CD4-positive, alpha-beta T cell (primary cell): ENCODE measurements at regions not wholly inside any gene's neighbourhood (a gene's known extent, or its start where the extent isn't known, plus 50 kb on each side); places are given as distances from the start of the nearest gene placed in this dataset.

Experiments
- ATAC-seq: fragments of 200-7000 bp; cut with Tn5 transposase; one replicate; pipeline ENCODE4 v1.10.0; 2022; ENCODE audit warnings: mild to moderate bottlenecking; ENCODE audit not compliant: poor library complexity
- CTCF ChIA-PET: fragments of 350-600 bp; sonication (Branson Sonifier 250); formaldehyde crosslinking; loops from one replicate; lab custom pipeline; 2021; ENCODE audit warnings: antibody characterized with exemption, inconsistent platforms; lab: Charles Lee
- POLR2A ChIA-PET: fragments of 350-600 bp; sonication (Branson Sonifier 250); formaldehyde crosslinking; loops from one replicate; lab custom pipeline; 2021; ENCODE audit warnings: antibody characterized with exemption, inconsistent platforms; lab: Charles Lee
- DNase-seq, 14 experiments: peaks; one replicate each; pipeline ENCODE4 v3.0.0-alpha.2; 2013 to 2020; ENCODE audit warnings: mixed read lengths in 2 of 14
- H3K27ac ChIP-seq, 2 donors: one replicate each; pipeline versions ENCODE4 v1.5.1 to v1.7.0; 2013; ENCODE audit warnings: low read length in 2 of 2, low read depth in 1 of 2, mild to moderate bottlenecking in 1 of 2
- H3K27me3 ChIP-seq, 2 experiments: 1 replicate in 1 of 2; 2 replicates in 1 of 2; pipeline versions ENCODE4 v1.6.1 to v1.7.0; 2013; ENCODE audit warnings: low read length in 2 of 2, control low read depth in 1 of 2, mild to moderate bottlenecking in 1 of 2, moderate library complexity in 1 of 2; ENCODE audit not compliant: insufficient read depth in 2 of 2, control insufficient read depth in 1 of 2
- H3K36me3 ChIP-seq: one replicate; pipeline ENCODE4 v1.6.1; 2013; ENCODE audit warnings: low read length, control low read depth; ENCODE audit not compliant: insufficient read depth
- H3K4me1 ChIP-seq: one replicate; pipeline ENCODE4 v1.6.1; 2013; ENCODE audit warnings: low read length, control low read depth; ENCODE audit not compliant: insufficient read depth
- H3K4me3 ChIP-seq: one replicate; pipeline ENCODE4 v1.5.1; 2013; ENCODE audit warnings: mild to moderate bottlenecking, low read length, moderate library complexity
- H3K9me3 ChIP-seq, 2 experiments: 1 replicate in 1 of 2; 2 replicates in 1 of 2; pipeline versions ENCODE4 v1.6.1 to v1.7.0; 2013; ENCODE audit warnings: low read length in 2 of 2, mild to moderate bottlenecking in 2 of 2, control low read depth in 1 of 2, moderate library complexity in 1 of 2; ENCODE audit not compliant: control insufficient read depth in 1 of 2, insufficient read depth in 1 of 2
- H3K27ac Mint-ChIP-seq: one replicate; pipeline ENCODE4 v1.8.0; 2020; ENCODE audit warnings: mixed read lengths
- H3K27me3 Mint-ChIP-seq: one replicate; pipeline ENCODE4 v1.8.0; 2021; ENCODE audit warnings: mixed read lengths
- H3K36me3 Mint-ChIP-seq: one replicate; pipeline ENCODE4 v1.8.0; 2021; ENCODE audit warnings: low read depth, mixed read lengths
- H3K4me1 Mint-ChIP-seq: one replicate; pipeline ENCODE4 v1.8.0; 2021; ENCODE audit warnings: low read depth, mixed read lengths
- H3K4me3 Mint-ChIP-seq: one replicate; pipeline ENCODE4 v1.8.0; 2020; ENCODE audit warnings: mild to moderate bottlenecking, mixed read lengths
- H3K9me3 Mint-ChIP-seq: one replicate; pipeline ENCODE4 v1.8.0; 2020; ENCODE audit warnings: mixed read lengths
- intact Hi-C, 2 experiments: fragments of 100-400 bp; cut with DNase I in 1 of 2; cut with micrococcal nuclease in 1 of 2; formaldehyde crosslinking; loops; one replicate each; pipeline versions ENCODE4 v1.15.1 to v1.9.0; 2023 to 2025; cut with DNase I, micrococcal nuclease
- TF ChIP-seq, protein P1 (sequence below): fragments of 200-600 bp; IDR thresholded peaks from one replicate; pipeline ENCODE4 v1.8.0; 2022; ENCODE audit warnings: antibody characterized with exemption, mild to moderate bottlenecking

DNA sequence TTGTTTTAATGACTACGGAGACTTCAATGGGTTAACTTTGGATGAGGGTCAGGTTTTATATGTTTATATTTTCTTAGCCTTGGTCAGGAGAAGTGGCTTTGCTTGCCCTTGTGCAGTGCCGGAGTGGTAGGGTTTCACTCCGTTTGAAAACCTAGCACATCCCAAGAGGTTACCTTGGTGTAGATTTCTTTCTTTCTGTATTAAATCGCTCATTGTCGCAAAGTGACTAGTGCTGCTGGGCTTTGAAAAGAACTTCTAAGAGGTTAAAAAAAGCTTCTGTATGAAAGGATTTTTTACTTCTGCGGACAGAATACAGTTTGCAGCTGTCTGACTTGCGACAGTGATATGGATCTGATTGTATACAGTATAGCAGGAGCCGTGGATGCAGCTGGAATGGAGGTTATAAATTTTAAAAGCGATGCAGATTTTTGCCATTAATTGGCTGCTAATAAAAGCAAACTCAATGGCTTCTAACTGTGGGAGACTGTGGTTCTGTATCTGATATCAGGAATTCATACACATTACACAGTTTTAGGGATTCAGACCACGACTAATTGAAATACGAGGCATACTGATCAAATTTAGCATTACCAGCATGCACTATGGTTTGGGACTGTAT is 340.9 kb upstream of the PITX2 start:
- no peak for DNase-seq
- Histone ChIP-seq H3K27ac (no peak overlapping the region), H3K36me3 (no peaks in the 10 kb centered on the region), H3K4me1 (no peaks in the 10 kb centered on the region), H3K4me3 (no peak overlapping the region), H3K27me3 (no peaks in the 10 kb centered on the region), H3K9me3 (no peaks in the 10 kb centered on the region)
- no peak for ATAC-seq
- intact Hi-C loops = no loop called here
- TF ChIP-seq, protein P1, sequence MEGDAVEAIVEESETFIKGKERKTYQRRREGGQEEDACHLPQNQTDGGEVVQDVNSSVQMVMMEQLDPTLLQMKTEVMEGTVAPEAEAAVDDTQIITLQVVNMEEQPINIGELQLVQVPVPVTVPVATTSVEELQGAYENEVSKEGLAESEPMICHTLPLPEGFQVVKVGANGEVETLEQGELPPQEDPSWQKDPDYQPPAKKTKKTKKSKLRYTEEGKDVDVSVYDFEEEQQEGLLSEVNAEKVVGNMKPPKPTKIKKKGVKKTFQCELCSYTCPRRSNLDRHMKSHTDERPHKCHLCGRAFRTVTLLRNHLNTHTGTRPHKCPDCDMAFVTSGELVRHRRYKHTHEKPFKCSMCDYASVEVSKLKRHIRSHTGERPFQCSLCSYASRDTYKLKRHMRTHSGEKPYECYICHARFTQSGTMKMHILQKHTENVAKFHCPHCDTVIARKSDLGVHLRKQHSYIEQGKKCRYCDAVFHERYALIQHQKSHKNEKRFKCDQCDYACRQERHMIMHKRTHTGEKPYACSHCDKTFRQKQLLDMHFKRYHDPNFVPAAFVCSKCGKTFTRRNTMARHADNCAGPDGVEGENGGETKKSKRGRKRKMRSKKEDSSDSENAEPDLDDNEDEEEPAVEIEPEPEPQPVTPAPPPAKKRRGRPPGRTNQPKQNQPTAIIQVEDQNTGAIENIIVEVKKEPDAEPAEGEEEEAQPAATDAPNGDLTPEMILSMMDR = no peak
- Mint-ChIP-seq H3K27me3 (no peaks in the 10 kb centered on the region), H3K9me3 (no peaks in the 10 kb centered on the region), H3K27ac (no peak overlapping the region), H3K4me3 (no peak overlapping the region), H3K4me1 (no peaks in the 10 kb centered on the region), H3K36me3 (no peaks in the 10 kb centered on the region)
- ChIA-PET CTCF (no interaction called here), POLR2A (no interaction called here)

DNA sequence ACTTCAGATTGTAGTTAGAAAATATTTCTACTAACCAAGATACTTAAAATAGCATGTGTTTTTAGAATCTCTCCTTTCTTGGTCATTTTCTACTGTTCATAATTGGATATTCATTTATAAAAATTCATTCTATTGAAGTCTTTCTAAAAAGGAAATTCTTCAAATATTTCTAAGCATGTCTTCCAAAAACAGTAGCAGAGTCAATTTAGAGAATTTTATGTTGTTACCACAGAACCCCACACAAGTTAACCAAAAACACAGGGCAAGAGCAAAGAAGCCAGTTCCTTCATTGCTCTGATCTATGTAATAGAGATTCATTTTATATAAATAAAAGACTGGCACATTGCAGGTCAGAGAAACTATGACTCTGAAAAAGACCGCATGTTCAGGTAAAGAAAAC is 345.1 kb upstream of the PITX2 start:
- H3K27ac Mint-ChIP-seq = no peak overlapping the region
- Histone ChIP-seq H3K27me3 (no peaks in the 10 kb centered on the region), H3K9me3 (peaks cover 0 to 3% of the 10 kb centered on the region in 2 experiments), H3K4me3 (no peak overlapping the region), H3K4me1 (no peaks in the 10 kb centered on the region), H3K27ac (no peak overlapping the region), H3K36me3 (no peaks in the 10 kb centered on the region)
- intact Hi-C loops = no loop called here
- ATAC-seq (no peak), DNase-seq (no peak)
- no peaks in the 10 kb centered on the region for H3K36me3 Mint-ChIP-seq
- H3K9me3 Mint-ChIP-seq = no peaks in the 10 kb centered on the region
- no peaks in the 10 kb centered on the region for H3K27me3 Mint-ChIP-seq
- POLR2A ChIA-PET = no interaction called here
- H3K4me3 Mint-ChIP-seq = no peak overlapping the region
- TF ChIP-seq, protein P1 = no peak
- CTCF ChIA-PET = no interaction called here
- H3K4me1 Mint-ChIP-seq = no peaks in the 10 kb centered on the region

DNA sequence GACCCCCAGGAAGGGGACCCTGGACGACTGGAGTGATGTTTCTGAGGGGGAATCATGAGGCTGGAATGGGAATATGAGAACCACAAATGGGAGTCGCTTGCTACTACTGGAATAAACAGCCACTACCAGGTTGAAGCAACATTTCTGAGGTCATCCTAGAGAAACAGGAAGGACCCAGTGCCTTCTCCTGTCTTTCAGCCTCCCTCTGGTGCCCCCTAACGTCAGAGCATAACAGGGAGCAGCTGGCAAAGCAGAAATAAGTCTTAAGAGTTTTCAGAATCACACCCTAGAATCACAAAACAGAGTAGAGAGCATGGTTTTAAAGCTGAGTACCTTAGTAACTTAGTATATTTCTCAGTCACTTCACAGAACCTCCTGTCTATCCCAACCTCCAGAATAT is 347.8 kb upstream of the PITX2 start:
- Histone ChIP-seq H3K4me3 (no peak overlapping the region), H3K4me1 (no peaks in the 10 kb centered on the region), H3K9me3 (peaks cover 0 to 3% of the 10 kb centered on the region in 2 experiments), H3K36me3 (no peaks in the 10 kb centered on the region), H3K27ac (no peak overlapping the region), H3K27me3 (no peaks in the 10 kb centered on the region)
- Mint-ChIP-seq H3K36me3 (no peaks in the 10 kb centered on the region), H3K4me1 (no peaks in the 10 kb centered on the region), H3K4me3 (no peak overlapping the region), H3K9me3 (no peaks in the 10 kb centered on the region), H3K27ac (no peak overlapping the region), H3K27me3 (no peaks in the 10 kb centered on the region)
- TF ChIP-seq, protein P1 = no peak
- ChIA-PET POLR2A (no interaction called here), CTCF (no interaction called here)
- intact Hi-C loops = no loop called here
- no peak for DNase-seq
- no peak for ATAC-seq
